Liver (tissue), 8 donors: ENCODE measurements at regions not wholly inside any gene's neighbourhood (a gene's known extent, or its start where the extent isn't known, plus 50 kb on each side); places are given as distances from the start of the nearest gene placed in this dataset.

Experiments
- DNase-seq: peaks from one replicate; pipeline ENCODE4 v3.0.0-alpha.2; 2017; ENCODE audit warnings: low spot score
- H3K27ac ChIP-seq, 2 donors: one replicate each; pipeline ENCODE4 v1.7.0; 2013; ENCODE audit warnings: inconsistent platforms in 2 of 2, low read length in 2 of 2, control low read depth in 1 of 2, low read depth in 1 of 2, mild to moderate bottlenecking in 1 of 2
- H3K27me3 ChIP-seq, 4 donors: one replicate each; pipeline versions ENCODE4 v1.6.1 to v1.7.0; 2013; ENCODE audit warnings: low read length in 3 of 4, inconsistent platforms in 1 of 4, mild to moderate bottlenecking in 1 of 4, moderate library complexity in 1 of 4; ENCODE audit not compliant: control insufficient read depth in 4 of 4, insufficient read depth in 4 of 4
- H3K36me3 ChIP-seq, 4 donors: one replicate each; pipeline versions ENCODE4 v1.6.1 to v1.7.0; 2013; ENCODE audit warnings: low read length in 3 of 4, mild to moderate bottlenecking in 3 of 4, low read depth in 1 of 4, moderate library complexity in 1 of 4; ENCODE audit not compliant: control insufficient read depth in 4 of 4, insufficient read depth in 3 of 4
- H3K4me1 ChIP-seq, 4 donors: one replicate each; pipeline versions ENCODE4 v1.6.1 to v1.7.0; 2013; ENCODE audit warnings: low read length in 3 of 4, mild to moderate bottlenecking in 3 of 4, moderate library complexity in 1 of 4; ENCODE audit not compliant: control insufficient read depth in 4 of 4, insufficient read depth in 4 of 4
- H3K4me3 ChIP-seq, 3 donors: one replicate each; pipeline versions ENCODE4 v1.6.1 to v1.7.0; 2013; ENCODE audit warnings: low read length in 3 of 3, control low read depth in 1 of 3, low read depth in 1 of 3, mild to moderate bottlenecking in 1 of 3
- H3K9ac ChIP-seq, 2 donors: one replicate each; pipeline ENCODE4 v1.7.0; 2013; ENCODE audit warnings: low read length in 2 of 2, mild to moderate bottlenecking in 2 of 2, moderate library complexity in 2 of 2, control low read depth in 1 of 2, low read depth in 1 of 2
- H3K9me3 ChIP-seq, 4 donors: one replicate each; pipeline versions ENCODE4 v1.6.1 to v1.7.0; 2013; ENCODE audit warnings: low read length in 3 of 4; ENCODE audit not compliant: control insufficient read depth in 4 of 4
- ATF3 ChIP-seq: IDR thresholded peaks from 2 replicates; pipeline ENCODE4 v1.6.1; 2016; ENCODE audit warnings: antibody characterized with exemption
- CTCF ChIP-seq: fragments of 150-350 bp; IDR thresholded peaks from 2 replicates; pipeline ENCODE4 v1.5.1; 2017; ENCODE audit warnings: improper control_type of control experiment, low read depth, low read length; ENCODE audit not compliant: missing input control
- FOXA1 ChIP-seq: IDR thresholded peaks from 2 replicates; pipeline ENCODE4 v1.6.1; 2016; ENCODE audit warnings: antibody characterized with exemption
- GABPA ChIP-seq, 2 donors: IDR thresholded peaks in 1 of 2; conservative IDR thresholded peaks in 1 of 2; 2 replicates each; pipeline ENCODE4 v1.6.1; 2016; ENCODE audit warnings: antibody characterized with exemption in 2 of 2, mild to moderate bottlenecking in 1 of 2, moderate library complexity in 1 of 2
- HNF4G ChIP-seq: IDR thresholded peaks from 2 replicates; pipeline ENCODE4 v1.6.1; 2016; ENCODE audit warnings: antibody characterized with exemption
- NR2F2 ChIP-seq: IDR thresholded peaks from 2 replicates; pipeline ENCODE4 v1.6.1; 2016; ENCODE audit warnings: antibody characterized with exemption
- RAD21 ChIP-seq, 2 donors: IDR thresholded peaks; 2 replicates each; pipeline ENCODE4 v1.6.1; 2016; ENCODE audit warnings: antibody characterized with exemption in 2 of 2, mild to moderate bottlenecking in 2 of 2
- REST ChIP-seq: IDR thresholded peaks from 2 replicates; pipeline ENCODE4 v1.6.1; 2016; ENCODE audit warnings: antibody characterized with exemption, mild to moderate bottlenecking
- RXRA ChIP-seq, 2 donors: IDR thresholded peaks; 2 replicates each; pipeline ENCODE4 v1.6.1; 2017 to 2018; ENCODE audit warnings: antibody characterized with exemption in 2 of 2, mild to moderate bottlenecking in 1 of 2
- SP1 ChIP-seq: IDR thresholded peaks from 2 replicates; pipeline ENCODE4 v1.6.1; 2018; ENCODE audit warnings: antibody characterized with exemption, mild to moderate bottlenecking
- TAF1 ChIP-seq: conservative IDR thresholded peaks from 2 replicates; pipeline ENCODE4 v1.6.1; 2016; ENCODE audit warnings: antibody characterized with exemption, mild to moderate bottlenecking
- YY1 ChIP-seq: IDR thresholded peaks from 2 replicates; pipeline ENCODE4 v1.6.1; 2016; ENCODE audit warnings: antibody characterized with exemption, mild to moderate bottlenecking
- ZBTB33 ChIP-seq: IDR thresholded peaks from 2 replicates; pipeline ENCODE4 v1.6.1; 2016; ENCODE audit warnings: antibody characterized with exemption
- WGBS: extraction: QIAGEN DNeasy Blood & Tissue Kit; methylation state at CpG from one replicate; pipeline ENCODE4 v1.1.7; 2013; 5-methylcytosine and 5-hydroxymethylcytosine counted together
- donor health status: healthy.
- donor health status: healthy.
- donor health status: healthy.
- donor health status: healthy.
- donor health status: healthy.

DNA sequence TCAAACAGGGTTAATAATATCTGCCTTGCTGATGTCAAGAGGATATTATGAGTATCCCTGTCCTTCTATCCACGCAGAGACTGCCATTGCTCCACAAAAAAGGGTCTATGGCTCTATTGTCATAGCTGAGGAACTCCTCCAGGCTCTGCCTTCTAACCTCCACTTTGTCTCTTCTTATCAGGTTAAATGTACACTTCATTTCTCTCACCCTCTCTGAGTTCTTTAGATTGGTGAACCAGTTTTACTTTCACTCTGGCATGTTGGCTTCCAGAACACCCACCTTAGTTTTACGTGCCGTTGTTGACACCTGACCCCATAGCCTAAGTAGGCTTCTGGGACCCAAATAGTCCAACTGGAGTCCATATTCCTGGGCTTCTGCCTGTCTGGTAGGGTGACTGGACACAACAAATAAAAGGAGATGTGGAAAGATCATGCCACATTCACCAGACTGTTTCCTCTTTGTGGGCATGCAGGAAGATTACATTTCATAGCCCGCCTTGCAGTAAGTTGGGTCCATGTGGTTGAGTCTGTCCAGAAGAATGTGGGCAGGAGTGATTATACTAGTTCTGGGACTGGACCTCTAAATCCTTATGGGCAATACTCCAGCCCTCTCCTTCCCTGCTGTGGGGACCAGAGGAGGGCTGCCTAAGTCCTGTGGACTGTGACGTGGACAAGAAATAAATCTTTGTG, 350.4 kb upstream of the CLINT1 start (continued):
- TF ChIP-seq REST (no peak), GABPA (IDR thresholded peaks at IDR 0.05 in 1 of 2, conservative IDR thresholded peaks at IDR 0.05 in 1 of 2) (no peak), YY1 (no peak)

DNA sequence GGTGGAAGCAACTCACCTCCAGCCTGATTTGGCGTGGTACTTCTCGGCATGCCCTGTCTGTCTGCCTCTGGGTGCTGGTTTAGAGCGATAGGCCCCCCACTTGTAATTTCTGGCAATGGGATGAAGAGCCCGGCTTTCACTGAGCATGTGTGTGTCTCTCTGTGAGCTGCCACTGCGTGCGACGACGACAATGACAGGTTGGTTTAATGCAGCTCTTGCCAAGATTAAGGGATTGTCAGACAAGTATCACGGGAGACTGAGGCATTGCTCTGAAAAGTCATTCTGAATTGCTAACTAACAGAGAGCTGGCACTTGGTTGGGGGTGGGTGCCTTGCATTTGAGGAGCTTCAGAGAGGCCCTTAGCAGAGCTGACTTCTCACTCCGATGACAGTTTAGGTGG, 348.8 kb upstream of the CLINT1 start:
- no peaks in the 10 kb centered on the region for H3K4me1 ChIP-seq
- 92% methylated on average over 10 of the region's 10 CpGs for WGBS

More for the DNA sequence above, 348.8 kb upstream of the CLINT1 start:
- Histone ChIP-seq H3K36me3 (no peaks in the 10 kb centered on the region), H3K27ac (no peak overlapping the region), H3K9me3 (no peaks in the 10 kb centered on the region), H3K9ac (no peak overlapping the region), H3K4me3 (no peak overlapping the region), H3K27me3 (no peaks in the 10 kb centered on the region)
- TF ChIP-seq REST, result no peak
- TF ChIP-seq SP1, result no peak
- no peak for TF ChIP-seq RAD21 (IDR thresholded peaks at IDR 0.05)
- no peak for TF ChIP-seq FOXA1
- no peak for TF ChIP-seq CTCF
- TF ChIP-seq HNF4G, result no peak
- no peak for TF ChIP-seq NR2F2
- TF ChIP-seq YY1, result no peak
- no peak for TF ChIP-seq ATF3
- TF ChIP-seq ZBTB33, result no peak
- TF ChIP-seq GABPA (IDR thresholded peaks at IDR 0.05 in 1 of 2, conservative IDR thresholded peaks at IDR 0.05 in 1 of 2), result no peak
- TF ChIP-seq RXRA (IDR thresholded peaks at IDR 0.05), result no peak
- no peak for TF ChIP-seq TAF1
- DNase-seq, result no peak
